PC-3 (cell line): ENCODE measurements at regions not wholly inside any gene's neighbourhood (a gene's known extent, or its start where the extent isn't known, plus 50 kb on each side); places are given as distances from the start of the nearest gene placed in this dataset.

Source experiments
- ATAC-seq: fragments of 200-7000 bp; cut with Tn5 transposase; 2 replicates; pipeline ENCODE4 v1.9.1; 2020; ENCODE audit warnings: mild to moderate bottlenecking, moderate library complexity
- BruUV-seq: library from RNA; stranded (reverse); fragments of 400-500 nt; replicated peaks from 2 replicates; lab custom pipeline; 2021; lab: Mats Ljungman, UMichigan
- CTCF ChIA-PET: fragments of 300-600 bp; sonication (Branson Sonifier 250); formaldehyde crosslinking; loops from one replicate; lab custom pipeline; 2022; ENCODE audit warnings: antibody characterized with exemption; lab: Charles Lee
- POLR2A ChIA-PET: fragments of 300-600 bp; sonication (Branson Sonifier 250); formaldehyde crosslinking; loops from one replicate; lab custom pipeline; 2022; ENCODE audit warnings: antibody characterized with exemption; ENCODE audit not compliant: unreplicated experiment; lab: Charles Lee
- DNase-seq: peaks from one replicate; pipeline ENCODE4 v3.0.0-alpha.2; 2015
- H2AFZ ChIP-seq: fragments of 300-600 bp; sonication (generic); 2 replicates; pipeline ENCODE4 v1.6.0; 2016; ENCODE audit warnings: antibody characterized with exemption, low read length
- H3F3A ChIP-seq: fragments of 300-600 bp; sonication (generic); one replicate; pipeline ENCODE4 v1.6.0; 2017; ENCODE audit warnings: antibody characterized with exemption, low read length, control low read depth, mild to moderate bottlenecking; ENCODE audit not compliant: unreplicated experiment
- H3K27ac ChIP-seq: fragments of 300-600 bp; sonication (generic); 2 replicates; pipeline ENCODE4 v1.5.1; 2016; ENCODE audit warnings: mild to moderate bottlenecking, low read length
- H3K27me3 ChIP-seq: fragments of 300-600 bp; sonication (generic); 2 replicates; pipeline ENCODE4 v1.6.1; 2016; ENCODE audit warnings: low read length, mixed read lengths
- H3K36me3 ChIP-seq: fragments of 300-600 bp; sonication (generic); 2 replicates; pipeline ENCODE4 v1.6.1; 2016; ENCODE audit warnings: low read depth, mixed run types, low read length, mixed read lengths
- H3K4me1 ChIP-seq: fragments of 300-600 bp; sonication (generic); 2 replicates; pipeline ENCODE4 v1.5.1; 2016; ENCODE audit warnings: low read length; ENCODE audit not compliant: insufficient read depth
- H3K4me2 ChIP-seq: fragments of 300-600 bp; sonication (generic); 2 replicates; pipeline ENCODE4 v1.6.0; 2016; ENCODE audit warnings: low read length
- H3K4me3 ChIP-seq: fragments of 300-600 bp; sonication (generic); 2 replicates; pipeline ENCODE4 v1.5.1; 2016; ENCODE audit warnings: mild to moderate bottlenecking, low read length, mixed read lengths
- H3K79me2 ChIP-seq: fragments of 300-600 bp; sonication (generic); 2 replicates; pipeline ENCODE4 v1.6.1; 2017; ENCODE audit warnings: low read length, mixed read lengths
- H3K9ac ChIP-seq: fragments of 300-600 bp; sonication (generic); 2 replicates; pipeline ENCODE4 v1.6.0; 2016; ENCODE audit warnings: mild to moderate bottlenecking, low read length
- H3K9me2 ChIP-seq: fragments of 300-600 bp; sonication (generic); replicated peaks from 2 replicates; pipeline ENCODE4 v1.6.1; 2016; ENCODE audit warnings: mixed run types, low read length, mixed read lengths
- H3K9me3 ChIP-seq: fragments of 300-600 bp; sonication (generic); 2 replicates; pipeline ENCODE4 v1.6.1; 2016; ENCODE audit warnings: low read length, mixed read lengths
- H4K20me1 ChIP-seq: fragments of 300-600 bp; sonication (generic); 2 replicates; pipeline ENCODE4 v1.6.1; 2016; ENCODE audit warnings: low read length, mixed read lengths
- CTCF ChIP-seq: fragments of 300-600 bp; sonication (generic); conservative IDR thresholded peaks from 2 replicates; pipeline ENCODE4 v1.5.1; 2017; ENCODE audit warnings: antibody characterized with exemption, low read depth, mild to moderate bottlenecking, low read length
- EZH2 ChIP-seq: fragments of 300-600 bp; sonication (generic); IDR thresholded peaks from one replicate; pipeline ENCODE4 v1.6.1; 2017; ENCODE audit warnings: antibody characterized with exemption, mild to moderate bottlenecking, low read length; ENCODE audit not compliant: unreplicated experiment
- EZH2phosphoT487 ChIP-seq: fragments of 300-600 bp; sonication (generic); IDR thresholded peaks from 2 replicates; pipeline ENCODE4 v1.6.1; 2018; ENCODE audit warnings: mild to moderate bottlenecking, antibody characterized with exemption, low read length, borderline replicate concordance
- intact Hi-C: fragments of 100-400 bp; cut with micrococcal nuclease; formaldehyde crosslinking; loops from 2 replicates; pipeline ENCODE4 v1.9.0; 2023

- Histone ChIP-seq H3K36me3 (no peaks in the 10 kb centered on the region), H3K9me3 (no peaks in the 10 kb centered on the region), H2AFZ (0 out of 2 replicates have a peak overlapping the region, but pooled peaks have one; percentile 18), H4K20me1 (no peaks in the 10 kb centered on the region), H3K4me3 (no peak overlapping the region), H3K27me3 (peaks cover 6% of the 10 kb centered on the region; the same call in 1 of the 2 replicates), H3K4me2 (no peak overlapping the region), H3K9ac (no peak overlapping the region), H3F3A (no peaks in the 10 kb centered on the region), H3K79me2 (no peaks in the 10 kb centered on the region), H3K9me2 (no peaks in the 10 kb centered on the region), H3K4me1 (no peaks in the 10 kb centered on the region; the same call in 1 of the 2 replicates), H3K27ac (no peak overlapping the region)
- CTCF ChIA-PET = no interaction called here
- BruUV-seq = no TSS peak
- peak; percentile 13 for DNase-seq
- no peak for ATAC-seq
- TF ChIP-seq EZH2 (no peak), CTCF (peak; percentile 27; the same call in 1 of the 2 replicates)
- intact Hi-C loops = no loop called here
- POLR2A ChIA-PET = no interaction called here
These were observed 322.1 kb upstream of the MSX2 start for GRCh38 chr5:174402222-174402812.

GRCh38 chr5:174404848-174405247 is 319.5 kb upstream of the MSX2 start:
- no TSS peak for BruUV-seq
- TF ChIP-seq EZH2 (no peak), EZH2phosphoT487 (no peak), CTCF (no peak)
- ChIA-PET CTCF (no interaction called here), POLR2A (no interaction called here)
- Histone ChIP-seq H3K9me2 (no peaks in the 10 kb centered on the region), H2AFZ (no peak overlapping the region), H3K36me3 (no peaks in the 10 kb centered on the region), H3K27me3 (peaks cover 6% of the 10 kb centered on the region; the same call in 1 of the 2 replicates), H3K4me3 (no peak overlapping the region), H4K20me1 (no peaks in the 10 kb centered on the region), H3K4me2 (no peak overlapping the region), H3K4me1 (no peaks in the 10 kb centered on the region; the same call in 1 of the 2 replicates), H3K79me2 (no peaks in the 10 kb centered on the region), H3K9me3 (no peaks in the 10 kb centered on the region), H3K27ac (no peak overlapping the region), H3F3A (no peaks in the 10 kb centered on the region), H3K9ac (no peak overlapping the region)
- ATAC-seq = no peak
- intact Hi-C loops = no loop called here
- no peak for DNase-seq

- CTCF ChIA-PET = no interaction called here
These were observed 315.3 kb upstream of the MSX2 start for GRCh38 chr5:174409070-174409469.

More at GRCh38 chr5:174409070-174409469, 315.3 kb upstream of the MSX2 start:
- H3K27me3 ChIP-seq = peaks cover 6% of the 10 kb centered on the region; the same call in 1 of the 2 replicates
- no peak overlapping the region for H3K27ac ChIP-seq
- no peaks in the 10 kb centered on the region for H3K9me3 ChIP-seq
- H3K4me2 ChIP-seq = no peak overlapping the region
- peaks cover 8% of the 10 kb centered on the region; the same call in 1 of the 2 replicates for H3K4me1 ChIP-seq
- TF ChIP-seq CTCF = peak; percentile 48; the same call in 1 of the 2 replicates
- TF ChIP-seq EZH2 = no peak
- POLR2A ChIA-PET = no interaction called here
- DNase-seq = peak; percentile 13
- no peak overlapping the region for H3K9ac ChIP-seq
- H4K20me1 ChIP-seq = no peaks in the 10 kb centered on the region
- H3K79me2 ChIP-seq = no peaks in the 10 kb centered on the region
- BruUV-seq = no TSS peak
- no peaks in the 10 kb centered on the region for H3K9me2 ChIP-seq
- H3K4me3 ChIP-seq = no peak overlapping the region
- intact Hi-C loops = no loop called here
- H2AFZ ChIP-seq = no peak overlapping the region
- H3F3A ChIP-seq = no peaks in the 10 kb centered on the region
- ATAC-seq = no peak
- no peaks in the 10 kb centered on the region for H3K36me3 ChIP-seq
